GM19467 (cell line): ENCODE measurements at regions not wholly inside any gene's neighbourhood (a gene's known extent, or its start where the extent isn't known, plus 50 kb on each side); places are given as distances from the start of the nearest gene placed in this dataset.
"Not testable (repeated sequence)": the region's sequence is repeated elsewhere in the genome, so short reads cannot be mapped to it uniquely, and the experiment has no call there.

Experiments used
- ATAC-seq: cut with Tn5 transposase; IDR thresholded peaks from one replicate; pipeline ENCODE4 v1.9.1; 2021; ENCODE audit warnings: mild to moderate bottlenecking, moderate library complexity; ENCODE audit not compliant: unreplicated experiment

GRCh38 chr21:7743940-7744339, 2777.4 kb upstream of the TPTE start:
- not testable (repeated sequence) for ATAC-seq

- peak; percentile 93 for ATAC-seq
Observed at GRCh38 chr21:7744406-7745099, 2776.8 kb upstream of the TPTE start.

GRCh38 chr21:7745100-7745450, 2776.3 kb upstream of the TPTE start:
- ATAC-seq = peak; percentile 74

- not testable (repeated sequence) for ATAC-seq
Observed at GRCh38 chr21:7747964-7748363, 2773.4 kb upstream of the TPTE start.

GRCh38 chr21:7752611-7753010, 2768.8 kb upstream of the TPTE start:
- not testable (repeated sequence) for ATAC-seq

- ATAC-seq = peak; percentile 82
Observed at GRCh38 chr21:7753380-7753877, 2768.0 kb upstream of the TPTE start.

- not testable (repeated sequence) for ATAC-seq
Observed at GRCh38 chr21:7769985-7770384, 2751.4 kb upstream of the TPTE start.

- ATAC-seq = not testable (repeated sequence)
Observed at GRCh38 chr21:7774219-7774618, 2747.2 kb upstream of the TPTE start.

- ATAC-seq = not testable (repeated sequence)
Observed at GRCh38 chr21:7775327-7775984, 2745.9 kb upstream of the TPTE start.

- not testable (repeated sequence) for ATAC-seq
Observed at GRCh38 chr21:7776035-7776434, 2745.3 kb upstream of the TPTE start.

GRCh38 chr21:7776622-7777021, 2744.8 kb upstream of the TPTE start:
- not testable (repeated sequence) for ATAC-seq

- ATAC-seq = not testable (repeated sequence)
Observed at GRCh38 chr21:7777289-7777688, 2744.1 kb upstream of the TPTE start.

- not testable (repeated sequence) for ATAC-seq
Observed at GRCh38 chr21:7787427-7788078, 2733.8 kb upstream of the TPTE start.

- ATAC-seq = not testable (repeated sequence)
Observed at GRCh38 chr21:7793797-7794196, 2727.6 kb upstream of the TPTE start.

- not testable (repeated sequence) for ATAC-seq
Observed at GRCh38 chr21:7797328-7797727, 2724.1 kb upstream of the TPTE start.

- not testable (repeated sequence) for ATAC-seq
Observed at GRCh38 chr21:7798446-7798845, 2722.9 kb upstream of the TPTE start.

GRCh38 chr21:7799697-7800096, 2721.7 kb upstream of the TPTE start:
- not testable (repeated sequence) for ATAC-seq

GRCh38 chr21:7813475-7813874, 2707.9 kb upstream of the TPTE start:
- ATAC-seq = not testable (repeated sequence)

GRCh38 chr21:7817013-7817412, 2704.4 kb upstream of the TPTE start:
- ATAC-seq = not testable (repeated sequence)

- not testable (repeated sequence) for ATAC-seq
Observed at GRCh38 chr21:7819301-7819700, 2702.1 kb upstream of the TPTE start.

GRCh38 chr21:7825627-7826026, 2695.8 kb upstream of the TPTE start:
- not testable (repeated sequence) for ATAC-seq

GRCh38 chr21:7826174-7826573, 2695.2 kb upstream of the TPTE start:
- ATAC-seq = not testable (repeated sequence)
